PC-3 (cell line): ENCODE measurements at regions not wholly inside any gene's neighbourhood (a gene's known extent, or its start where the extent isn't known, plus 50 kb on each side); places are given as distances from the start of the nearest gene placed in this dataset.

Experiments used
- EZH2 ChIP-seq: fragments of 300-600 bp; sonication (generic); IDR thresholded peaks from one replicate; pipeline ENCODE4 v1.6.1; 2017; ENCODE audit warnings: antibody characterized with exemption, mild to moderate bottlenecking, low read length; ENCODE audit not compliant: unreplicated experiment
- TF ChIP-seq, protein P1 (sequence below): fragments of 300-600 bp; sonication (generic); conservative IDR thresholded peaks from 2 replicates; pipeline ENCODE4 v1.5.1; 2017; ENCODE audit warnings: antibody characterized with exemption, low read depth, mild to moderate bottlenecking, low read length

DNA sequence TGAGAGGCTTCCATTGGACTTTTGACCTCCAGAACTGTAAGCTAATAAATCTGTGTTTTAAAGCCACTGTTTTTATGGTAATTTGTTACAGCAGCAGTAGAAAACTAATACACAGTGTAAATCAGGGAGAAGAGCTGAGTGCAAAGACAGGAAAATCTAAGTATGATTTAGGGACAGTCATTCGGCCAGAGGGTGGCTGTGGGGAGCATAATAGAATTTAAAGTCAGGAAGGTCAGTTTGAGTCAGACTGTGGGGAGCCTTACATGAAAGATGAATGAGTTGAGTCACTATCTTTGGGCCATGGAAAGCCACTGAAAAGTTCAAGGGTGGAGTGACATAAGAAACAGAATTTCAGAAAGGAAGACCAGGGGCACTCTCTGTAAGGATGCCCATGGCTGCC is 52.4 kb upstream of the SSX2IP start:
- TF ChIP-seq, protein P1, sequence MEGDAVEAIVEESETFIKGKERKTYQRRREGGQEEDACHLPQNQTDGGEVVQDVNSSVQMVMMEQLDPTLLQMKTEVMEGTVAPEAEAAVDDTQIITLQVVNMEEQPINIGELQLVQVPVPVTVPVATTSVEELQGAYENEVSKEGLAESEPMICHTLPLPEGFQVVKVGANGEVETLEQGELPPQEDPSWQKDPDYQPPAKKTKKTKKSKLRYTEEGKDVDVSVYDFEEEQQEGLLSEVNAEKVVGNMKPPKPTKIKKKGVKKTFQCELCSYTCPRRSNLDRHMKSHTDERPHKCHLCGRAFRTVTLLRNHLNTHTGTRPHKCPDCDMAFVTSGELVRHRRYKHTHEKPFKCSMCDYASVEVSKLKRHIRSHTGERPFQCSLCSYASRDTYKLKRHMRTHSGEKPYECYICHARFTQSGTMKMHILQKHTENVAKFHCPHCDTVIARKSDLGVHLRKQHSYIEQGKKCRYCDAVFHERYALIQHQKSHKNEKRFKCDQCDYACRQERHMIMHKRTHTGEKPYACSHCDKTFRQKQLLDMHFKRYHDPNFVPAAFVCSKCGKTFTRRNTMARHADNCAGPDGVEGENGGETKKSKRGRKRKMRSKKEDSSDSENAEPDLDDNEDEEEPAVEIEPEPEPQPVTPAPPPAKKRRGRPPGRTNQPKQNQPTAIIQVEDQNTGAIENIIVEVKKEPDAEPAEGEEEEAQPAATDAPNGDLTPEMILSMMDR = no peak
- TF ChIP-seq EZH2 = no peak
